ENCODE measurements at regions not wholly inside any gene's neighbourhood (a gene's known extent, or its start where the extent isn't known, plus 50 kb on each side); places are given as distances from the start of the nearest gene placed in this dataset.

DNA sequence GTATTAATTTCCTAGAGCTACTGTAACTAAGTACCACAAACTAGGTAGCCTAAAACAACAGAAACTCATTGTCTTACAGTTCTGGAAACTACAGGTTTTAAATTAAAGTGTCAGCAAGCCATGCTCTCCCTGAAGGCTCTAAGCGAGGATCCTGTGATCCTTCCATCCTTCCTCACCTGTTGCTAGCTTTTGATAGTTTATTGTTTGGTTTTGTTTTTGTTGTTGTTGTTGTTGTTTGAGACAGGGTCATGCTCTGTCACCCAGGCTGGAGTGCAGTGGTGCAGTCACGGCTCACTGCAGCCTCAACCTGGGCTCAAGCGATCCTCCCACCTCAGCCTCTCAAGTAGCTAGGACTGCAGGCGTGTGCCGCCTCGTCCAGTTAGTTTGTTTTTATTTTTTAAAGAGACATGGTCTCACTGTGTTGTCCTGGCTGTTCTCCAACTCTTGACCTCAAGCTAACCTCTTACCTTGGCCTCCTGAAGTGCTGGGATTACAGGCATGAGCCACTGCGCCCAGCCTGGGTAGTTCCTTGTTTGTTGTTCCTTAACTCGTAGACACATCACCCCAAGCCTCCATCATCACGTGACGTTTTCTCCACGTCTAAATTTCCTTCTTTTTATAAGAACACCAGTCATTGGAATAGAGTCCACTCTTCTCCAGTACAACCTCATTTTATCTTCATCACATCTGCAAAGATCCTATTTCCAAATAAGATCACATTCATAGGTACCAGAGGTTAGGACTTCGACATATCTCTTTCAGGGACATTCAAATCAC is 109.1 kb downstream of the AKR1D1 start:
- no peak overlapping the region for H3K14ac ChIP-seq (replicated peaks; ENCODE audit: low read depth, low read length)
- no peaks in the 10 kb centered on the region for H4K20me1 ChIP-seq (ENCODE audit: insufficient read depth, low read length)
- no peak overlapping the region for H4K91ac ChIP-seq (ENCODE audit: insufficient read depth, low read depth, low read length)
- H3K4me1 ChIP-seq (ENCODE audit: control insufficient read depth, insufficient read depth, low read length), result no peaks in the 10 kb centered on the region
- 59% methylated on average over 2 of the region's 12 CpGs; no CpG with 5 or more reads in 1 of the 2 experiments for WGBS, 2 experiments (ENCODE audit: extremely low coverage in 2 of 2, insufficient read length in 1 of 2)
- no peaks in the 10 kb centered on the region for H3K27me3 ChIP-seq (ENCODE audit: control insufficient read depth, insufficient read depth, low read length)
- H2AK5ac ChIP-seq (ENCODE audit: low read depth, low read length), result no peak overlapping the region
- H3K27ac ChIP-seq (ENCODE audit: insufficient read depth, low read length), result no peak overlapping the region
- no peak overlapping the region for H3K4ac ChIP-seq (ENCODE audit: low read depth, low read length)
- H3K79me1 ChIP-seq (ENCODE audit: low read depth in 1 of 2, low read length in 2 of 2), result no peaks in the 10 kb centered on the region
- H3K9me3 ChIP-seq (ENCODE audit: control insufficient read depth, insufficient read depth, low read length), result peaks cover 6% of the 10 kb centered on the region
- H2AK9ac ChIP-seq (replicated peaks; ENCODE audit: low read depth, low read length, poor library complexity), result no peak overlapping the region
- ATAC-seq (ENCODE audit: low read depth) (no peak), DNase-seq (no peak)
- CTCF ChIA-PET, result no interaction called here
- POLR2A ChIA-PET (ENCODE audit: unreplicated experiment), result no interaction called here
- H2AFZ ChIP-seq (replicated peaks; ENCODE audit: low read length, poor library complexity), result no peak overlapping the region
- dilution Hi-C loops (cut with HindIII; ENCODE audit: low sequenced_read_pairs, unreplicated experiment) (no loop called here), intact Hi-C loops (cut with micrococcal nuclease) (no loop called here), in situ Hi-C loops (cut with MboI; ENCODE audit: low sequenced_read_pairs) (no loop called here)
- no peak overlapping the region for H3K9ac ChIP-seq (ENCODE audit: low read depth, low read length)
- H2BK20ac ChIP-seq (ENCODE audit: low read depth, low read length), result no peak overlapping the region
- TF ChIP-seq RFX5 (IDR thresholded peaks at IDR 0.05; ENCODE audit: low read depth, low read length) (no peak), RCOR1 (IDR thresholded peaks at IDR 0.05; ENCODE audit: insufficient replicate concordance, low read length) (no peak), MXI1 (IDR thresholded peaks at IDR 0.05; ENCODE audit: borderline replicate concordance, low read depth, low read length) (no peak), SMC3 (IDR thresholded peaks at IDR 0.05; ENCODE audit: low read depth, low read length) (no peak), FOS (IDR thresholded peaks at IDR 0.05; ENCODE audit: low read depth, low read length) (no peak), CHD1 (IDR thresholded peaks at IDR 0.05; ENCODE audit: low read depth, low read length) (no peak), NFE2L2 (IDR thresholded peaks at IDR 0.05; ENCODE audit: low read depth, low read length) (no peak), CEBPB (IDR thresholded peaks at IDR 0.05; ENCODE audit: low read depth, low read length) (no peak), BHLHE40 (IDR thresholded peaks at IDR 0.05; ENCODE audit: low read depth, low read length) (no peak), MAZ (IDR thresholded peaks at IDR 0.05; ENCODE audit: borderline replicate concordance, low read depth, low read length) (no peak), RAD21 (IDR thresholded peaks at IDR 0.05; ENCODE audit: low read length) (no peak), POLR2A (IDR thresholded peaks at IDR 0.05; ENCODE audit: low read depth, low read length) (no peak)
- TF ChIP-seq, protein P1, sequence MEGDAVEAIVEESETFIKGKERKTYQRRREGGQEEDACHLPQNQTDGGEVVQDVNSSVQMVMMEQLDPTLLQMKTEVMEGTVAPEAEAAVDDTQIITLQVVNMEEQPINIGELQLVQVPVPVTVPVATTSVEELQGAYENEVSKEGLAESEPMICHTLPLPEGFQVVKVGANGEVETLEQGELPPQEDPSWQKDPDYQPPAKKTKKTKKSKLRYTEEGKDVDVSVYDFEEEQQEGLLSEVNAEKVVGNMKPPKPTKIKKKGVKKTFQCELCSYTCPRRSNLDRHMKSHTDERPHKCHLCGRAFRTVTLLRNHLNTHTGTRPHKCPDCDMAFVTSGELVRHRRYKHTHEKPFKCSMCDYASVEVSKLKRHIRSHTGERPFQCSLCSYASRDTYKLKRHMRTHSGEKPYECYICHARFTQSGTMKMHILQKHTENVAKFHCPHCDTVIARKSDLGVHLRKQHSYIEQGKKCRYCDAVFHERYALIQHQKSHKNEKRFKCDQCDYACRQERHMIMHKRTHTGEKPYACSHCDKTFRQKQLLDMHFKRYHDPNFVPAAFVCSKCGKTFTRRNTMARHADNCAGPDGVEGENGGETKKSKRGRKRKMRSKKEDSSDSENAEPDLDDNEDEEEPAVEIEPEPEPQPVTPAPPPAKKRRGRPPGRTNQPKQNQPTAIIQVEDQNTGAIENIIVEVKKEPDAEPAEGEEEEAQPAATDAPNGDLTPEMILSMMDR (conservative IDR thresholded peaks at IDR 0.05; ENCODE audit: low read depth, low read length), result no peak
- TF ChIP-seq, protein P2, sequence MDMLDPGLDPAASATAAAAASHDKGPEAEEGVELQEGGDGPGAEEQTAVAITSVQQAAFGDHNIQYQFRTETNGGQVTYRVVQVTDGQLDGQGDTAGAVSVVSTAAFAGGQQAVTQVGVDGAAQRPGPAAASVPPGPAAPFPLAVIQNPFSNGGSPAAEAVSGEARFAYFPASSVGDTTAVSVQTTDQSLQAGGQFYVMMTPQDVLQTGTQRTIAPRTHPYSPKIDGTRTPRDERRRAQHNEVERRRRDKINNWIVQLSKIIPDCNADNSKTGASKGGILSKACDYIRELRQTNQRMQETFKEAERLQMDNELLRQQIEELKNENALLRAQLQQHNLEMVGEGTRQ (IDR thresholded peaks at IDR 0.05; ENCODE audit: low read depth, low read length), result no peak
- H3K4me2 ChIP-seq (ENCODE audit: low read depth, low read length), result no peak overlapping the region
- no peak overlapping the region for H4K8ac ChIP-seq (ENCODE audit: low read depth in 2 of 2, low read length in 2 of 2)
- no peaks in the 10 kb centered on the region for H3K36me3 ChIP-seq (ENCODE audit: control insufficient read depth, insufficient read depth, low read length)
- H3K23ac ChIP-seq (ENCODE audit: low read depth, low read length), result no peak overlapping the region
- no peaks in the 10 kb centered on the region for H3K9me1 ChIP-seq (ENCODE audit: insufficient read depth, low read length)
- H3K56ac ChIP-seq (ENCODE audit: extremely low read depth, insufficient read depth, low read length), result no peak overlapping the region
- no peak overlapping the region for H2BK15ac ChIP-seq (ENCODE audit: low read depth, low read length)
- H2BK120ac ChIP-seq (ENCODE audit: low read depth, low read length), result no peak overlapping the region
- BruUV-seq (replicated peaks), result no TSS peak
- H2BK5ac ChIP-seq (ENCODE audit: low read depth, low read length, poor library complexity, severe bottlenecking), result no peak overlapping the region
- H3K4me3 ChIP-seq (ENCODE audit: insufficient read depth, low read depth, low read length), result no peak overlapping the region
- no peak overlapping the region for H3K18ac ChIP-seq (ENCODE audit: low read depth, low read length)
- H4K5ac ChIP-seq (ENCODE audit: low read depth, low read length), result no peak overlapping the region

Data from IMR-90 (cell line).